Activated B cell treated with CpG ODN at 0.5 μM for 24 hours (primary cell): ENCODE measurements at regions not wholly inside any gene's neighbourhood (a gene's known extent, or its start where the extent isn't known, plus 50 kb on each side); places are given as distances from the start of the nearest gene placed in this dataset.
A peak's percentile ranks its signal among the peaks of the same experiment; 100 is the strongest.

Experiments
- ATAC-seq: fragments of 200-7000 bp; cut with Tn5 transposase; one replicate; pipeline ENCODE4 v1.10.0; 2021; ENCODE audit warnings: low read depth, mild to moderate bottlenecking, moderate library complexity
- CTCF ChIA-PET: fragments of 350-600 bp; sonication (Branson Sonifier 250); formaldehyde crosslinking; loops from one replicate; lab custom pipeline; 2021; ENCODE audit warnings: antibody characterized with exemption; lab: Charles Lee
- POLR2A ChIA-PET: fragments of 350-600 bp; sonication (Branson Sonifier 250); formaldehyde crosslinking; loops from one replicate; lab custom pipeline; 2021; ENCODE audit warnings: antibody characterized with exemption; lab: Charles Lee
- DNase-seq: peaks from one replicate; pipeline ENCODE4 v3.0.0; 2022
- H3K27ac Mint-ChIP-seq: one replicate; pipeline ENCODE4 v1.8.0; 2020; ENCODE audit warnings: mixed read lengths
- H3K27me3 Mint-ChIP-seq: one replicate; pipeline ENCODE4 v1.8.0; 2021; ENCODE audit warnings: mixed read lengths
- H3K36me3 Mint-ChIP-seq: one replicate; pipeline ENCODE4 v1.8.0; 2021; ENCODE audit warnings: low read depth, mixed read lengths
- H3K4me1 Mint-ChIP-seq: one replicate; pipeline ENCODE4 v1.8.0; 2021; ENCODE audit warnings: mixed read lengths
- H3K4me3 Mint-ChIP-seq: one replicate; pipeline ENCODE4 v1.8.0; 2020; ENCODE audit warnings: mild to moderate bottlenecking, mixed read lengths
- H3K9me3 Mint-ChIP-seq: one replicate; pipeline ENCODE4 v1.8.0; 2020; ENCODE audit warnings: mixed read lengths
- intact Hi-C: fragments of 100-400 bp; cut with micrococcal nuclease; formaldehyde crosslinking; loops from one replicate; pipeline ENCODE4 v1.15.1; 2024
- TF ChIP-seq, protein P1 (sequence below): fragments of 200-600 bp; IDR thresholded peaks from one replicate; pipeline ENCODE4 v1.8.0; 2022; ENCODE audit warnings: antibody characterized with exemption, mild to moderate bottlenecking

DNA sequence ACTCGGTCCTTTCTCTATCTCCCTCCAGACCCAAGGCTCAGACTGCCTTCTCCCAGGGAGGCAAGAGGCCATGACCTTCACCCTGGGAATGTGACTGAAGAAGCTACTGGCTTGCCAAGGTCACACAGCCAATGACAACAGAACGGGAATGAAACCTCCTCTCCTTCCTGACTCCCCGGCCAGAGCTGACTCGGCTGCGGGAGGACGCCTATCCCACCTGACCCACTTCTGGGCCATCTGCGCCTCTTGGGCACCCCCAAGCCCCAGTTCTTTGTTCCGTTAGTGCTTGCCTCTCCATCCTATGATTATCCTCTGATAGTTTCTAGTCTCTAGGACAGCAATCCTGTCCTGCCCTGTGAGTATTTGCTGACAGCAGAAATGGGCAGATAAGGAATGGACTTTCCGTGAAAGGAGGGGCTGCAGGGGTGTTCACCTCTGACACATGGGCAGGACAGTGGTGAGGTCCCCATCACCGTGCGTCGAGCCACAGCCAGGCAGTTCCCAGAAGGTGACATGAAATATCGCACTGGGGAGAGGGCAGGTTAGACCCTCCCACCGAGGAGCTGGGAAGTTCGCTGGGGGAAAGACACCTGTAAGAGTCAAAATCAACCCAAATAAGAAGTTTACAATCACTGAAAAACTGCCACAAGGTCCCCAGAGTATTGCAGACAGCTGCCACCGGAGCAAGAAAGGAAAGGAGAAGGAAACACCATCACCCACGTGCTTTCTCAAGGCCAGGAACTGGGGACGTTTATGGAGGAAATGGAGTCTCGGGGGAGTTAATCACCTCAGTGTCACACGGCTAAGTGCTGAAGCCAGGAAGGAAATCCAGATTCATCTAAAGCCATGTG, 63.0 kb downstream of the INSIG1 start:
- TF ChIP-seq, protein P1, sequence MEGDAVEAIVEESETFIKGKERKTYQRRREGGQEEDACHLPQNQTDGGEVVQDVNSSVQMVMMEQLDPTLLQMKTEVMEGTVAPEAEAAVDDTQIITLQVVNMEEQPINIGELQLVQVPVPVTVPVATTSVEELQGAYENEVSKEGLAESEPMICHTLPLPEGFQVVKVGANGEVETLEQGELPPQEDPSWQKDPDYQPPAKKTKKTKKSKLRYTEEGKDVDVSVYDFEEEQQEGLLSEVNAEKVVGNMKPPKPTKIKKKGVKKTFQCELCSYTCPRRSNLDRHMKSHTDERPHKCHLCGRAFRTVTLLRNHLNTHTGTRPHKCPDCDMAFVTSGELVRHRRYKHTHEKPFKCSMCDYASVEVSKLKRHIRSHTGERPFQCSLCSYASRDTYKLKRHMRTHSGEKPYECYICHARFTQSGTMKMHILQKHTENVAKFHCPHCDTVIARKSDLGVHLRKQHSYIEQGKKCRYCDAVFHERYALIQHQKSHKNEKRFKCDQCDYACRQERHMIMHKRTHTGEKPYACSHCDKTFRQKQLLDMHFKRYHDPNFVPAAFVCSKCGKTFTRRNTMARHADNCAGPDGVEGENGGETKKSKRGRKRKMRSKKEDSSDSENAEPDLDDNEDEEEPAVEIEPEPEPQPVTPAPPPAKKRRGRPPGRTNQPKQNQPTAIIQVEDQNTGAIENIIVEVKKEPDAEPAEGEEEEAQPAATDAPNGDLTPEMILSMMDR: no peak
- CTCF ChIA-PET: no interaction called here
- Mint-ChIP-seq H3K27me3 (peaks cover 27% of the 10 kb centered on the region), H3K9me3 (no peaks in the 10 kb centered on the region), H3K4me1 (peaks cover 54% of the 10 kb centered on the region), H3K27ac (no peak overlapping the region), H3K36me3 (no peaks in the 10 kb centered on the region), H3K4me3 (peak overlapping the region; percentile 62)
- DNase-seq (no peak), ATAC-seq (peak; percentile 51)
- POLR2A ChIA-PET: no interaction called here
- intact Hi-C loops: no loop called here

DNA sequence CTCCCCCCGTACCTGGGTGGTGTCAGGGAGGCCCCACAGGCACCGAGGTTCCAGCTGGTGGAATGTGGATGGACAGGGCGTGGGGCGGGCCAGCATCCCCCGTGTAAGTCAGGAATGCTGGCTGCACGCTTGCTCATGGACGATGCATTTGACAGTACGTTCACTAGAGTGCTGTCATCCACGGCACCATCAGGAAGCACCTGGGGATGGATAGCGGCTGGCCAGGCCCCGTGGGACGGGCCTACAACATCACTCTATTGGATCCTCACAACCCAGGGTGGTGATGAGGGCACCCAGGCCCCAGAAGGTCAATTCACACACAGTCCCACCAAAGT, 63.6 kb downstream of the INSIG1 start:
- ATAC-seq (peak; percentile 31), DNase-seq (no peak)
- H3K4me1 Mint-ChIP-seq: peaks cover 54% of the 10 kb centered on the region
- TF ChIP-seq, protein P1: no peak
- H3K36me3 Mint-ChIP-seq: no peaks in the 10 kb centered on the region
- H3K9me3 Mint-ChIP-seq: no peaks in the 10 kb centered on the region
- intact Hi-C loops: no loop called here
- H3K27ac Mint-ChIP-seq: no peak overlapping the region
- POLR2A ChIA-PET: no interaction called here
- H3K4me3 Mint-ChIP-seq: peak overlapping the region; percentile 62
- CTCF ChIA-PET: no interaction called here
- H3K27me3 Mint-ChIP-seq: peaks cover 27% of the 10 kb centered on the region

DNA sequence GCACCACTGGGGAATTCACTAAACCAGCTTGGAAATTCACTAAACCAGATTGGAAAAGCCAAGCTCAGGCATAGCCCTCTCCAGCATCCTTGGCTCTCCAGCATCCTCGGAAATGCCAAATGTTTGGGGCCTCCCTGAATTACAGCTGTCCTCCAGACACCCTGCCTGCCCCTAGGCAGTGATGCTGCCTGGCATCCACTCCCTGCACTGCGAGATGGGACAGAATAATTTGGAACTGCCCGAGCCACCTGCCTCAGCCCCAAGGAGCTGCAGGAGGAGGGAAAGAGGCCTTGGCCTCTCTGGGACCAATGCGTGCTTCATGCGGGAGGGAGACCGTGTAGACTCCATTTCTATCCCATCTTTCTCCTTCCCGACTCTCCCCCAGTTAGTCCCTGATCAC, 64.3 kb downstream of the INSIG1 start:
- H3K4me1 Mint-ChIP-seq: peaks cover 54% of the 10 kb centered on the region
- no peaks in the 10 kb centered on the region for H3K36me3 Mint-ChIP-seq
- DNase-seq (no peak), ATAC-seq (no peak)
- no peaks in the 10 kb centered on the region for H3K9me3 Mint-ChIP-seq
- peaks cover 27% of the 10 kb centered on the region for H3K27me3 Mint-ChIP-seq
- H3K27ac Mint-ChIP-seq: no peak overlapping the region
- TF ChIP-seq, protein P1: no peak
- POLR2A ChIA-PET: interaction anchor here (1.5 kb wide), 1 partner anchor 65 kb away, joined by 4 read pairs; the partner anchor contains the start of gene INSIG1
- CTCF ChIA-PET: interaction anchor here (0.8 kb wide), 1 partner anchor 17 kb away, joined by 5 read pairs; no protein-coding TSS in a partner anchor
- intact Hi-C loops: no loop called here
- no peak overlapping the region for H3K4me3 Mint-ChIP-seq

DNA sequence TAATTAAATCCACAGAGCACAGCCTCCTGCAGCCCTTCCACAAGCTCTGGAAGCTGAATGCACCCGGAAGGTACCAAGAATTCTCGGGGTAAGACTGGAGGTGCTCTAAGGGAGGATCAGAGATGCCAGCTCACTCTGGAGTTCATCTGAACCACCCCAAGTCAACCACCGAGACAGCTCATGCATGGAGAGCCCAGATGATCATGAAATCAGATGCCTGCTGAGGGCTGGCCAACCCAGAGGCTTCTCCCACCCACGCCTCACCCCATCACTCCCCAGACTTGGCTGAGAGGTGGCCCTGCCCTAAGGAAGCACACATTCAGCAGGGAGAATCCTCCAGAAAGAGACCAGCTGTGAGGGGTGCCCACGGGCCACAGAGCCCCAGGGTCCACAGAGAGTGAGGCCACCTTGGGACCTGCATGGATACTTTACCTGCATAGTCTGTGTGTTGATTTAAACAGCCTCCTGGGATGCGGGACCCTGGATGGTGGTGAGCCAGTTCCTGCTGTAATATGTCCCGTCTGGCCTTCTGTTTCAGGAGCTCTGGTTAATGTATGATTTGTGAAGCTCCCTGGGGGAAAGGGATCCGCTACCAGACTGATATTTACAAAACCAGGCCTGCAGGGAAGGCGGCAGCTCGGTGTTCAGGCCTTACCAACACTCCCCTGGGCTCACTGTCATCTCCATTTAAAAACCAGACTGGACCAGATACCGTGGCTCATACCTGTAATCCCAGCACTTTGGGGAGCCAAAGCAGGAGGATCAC, 64.9 kb downstream of the INSIG1 start:
- ATAC-seq (no peak), DNase-seq (no peak)
- H3K4me1 Mint-ChIP-seq: peaks cover 54% of the 10 kb centered on the region
- H3K4me3 Mint-ChIP-seq: no peak overlapping the region
- no peaks in the 10 kb centered on the region for H3K9me3 Mint-ChIP-seq
- POLR2A ChIA-PET: interaction anchor here (1.5 kb wide), 1 partner anchor 65 kb away, joined by 4 read pairs; the partner anchor contains the start of gene INSIG1
- H3K27me3 Mint-ChIP-seq: peaks cover 22% of the 10 kb centered on the region
- H3K36me3 Mint-ChIP-seq: no peaks in the 10 kb centered on the region
- intact Hi-C loops: no loop called here
- TF ChIP-seq, protein P1: no peak
- CTCF ChIA-PET: interaction anchor here (0.8 kb wide), 1 partner anchor 18 kb away, joined by 5 read pairs; no protein-coding TSS in a partner anchor
- H3K27ac Mint-ChIP-seq: no peak overlapping the region

DNA sequence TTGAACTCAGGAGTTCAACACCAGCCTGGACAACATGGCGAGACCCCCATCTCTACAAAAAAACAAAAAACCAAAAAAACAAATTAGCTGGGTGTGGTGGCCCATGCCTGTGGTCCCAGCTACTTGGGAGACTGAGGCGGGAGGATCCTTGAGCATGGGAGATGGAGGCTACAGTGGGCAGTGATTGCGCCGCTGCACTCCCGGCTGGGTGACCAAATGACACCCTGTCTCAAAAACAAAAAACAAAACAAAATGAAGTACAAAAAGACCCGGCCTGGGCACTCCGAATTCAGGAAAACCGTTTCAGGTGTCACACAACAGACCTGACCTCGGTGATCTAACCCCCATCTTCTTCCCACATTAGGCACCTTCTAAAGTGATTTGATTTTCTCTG, 65.5 kb downstream of the INSIG1 start:
- no peak overlapping the region for H3K4me3 Mint-ChIP-seq
- intact Hi-C loops: no loop called here
- TF ChIP-seq, protein P1: no peak
- no peak for ATAC-seq
- H3K36me3 Mint-ChIP-seq: no peaks in the 10 kb centered on the region
- peaks cover 51% of the 10 kb centered on the region for H3K4me1 Mint-ChIP-seq
- no peak overlapping the region for H3K27ac Mint-ChIP-seq
- no peaks in the 10 kb centered on the region for H3K9me3 Mint-ChIP-seq
- CTCF ChIA-PET: no interaction called here
- no peak for DNase-seq
- POLR2A ChIA-PET: interaction anchor here (1.5 kb wide), 1 partner anchor 66 kb away, joined by 4 read pairs; the partner anchor contains the start of gene INSIG1
- H3K27me3 Mint-ChIP-seq: peaks cover 17% of the 10 kb centered on the region
